Astrocyte (in vitro differentiated cells and primary cell): ENCODE measurements at regions not wholly inside any gene's neighbourhood (a gene's known extent, or its start where the extent isn't known, plus 50 kb on each side); places are given as distances from the start of the nearest gene placed in this dataset.

Experiments
- DNase-seq: peaks from one replicate; pipeline ENCODE4 v3.0.0-alpha.2; 2010; ENCODE audit warnings: low read depth
- FAIRE-seq: peaks from 2 replicates; lab custom pipeline; 2011; peaks lifted over from hg19 to GRCh38; lab: Jason Lieb, UNC
- H2AFZ ChIP-seq: 2 replicates; pipeline ENCODE4 v1.6.0; 2012; ENCODE audit warnings: low read depth, low read length, inconsistent platforms
- H3K27ac ChIP-seq: 2 replicates; pipeline ENCODE4 v1.5.1; 2011; ENCODE audit warnings: low read depth, low read length, inconsistent platforms
- H3K27me3 ChIP-seq: 2 replicates; pipeline ENCODE4 v1.6.0; 2011; ENCODE audit warnings: low read length, inconsistent platforms; ENCODE audit not compliant: insufficient read depth
- H3K36me3 ChIP-seq: 2 replicates; pipeline ENCODE4 v1.5.1; 2011; ENCODE audit warnings: low read length, inconsistent platforms; ENCODE audit not compliant: insufficient read depth
- H3K4me1 ChIP-seq: 2 replicates; pipeline ENCODE4 v1.5.1; 2011; ENCODE audit warnings: low read length, inconsistent platforms; ENCODE audit not compliant: insufficient read depth
- H3K4me2 ChIP-seq: 2 replicates; pipeline ENCODE4 v1.6.0; 2012; ENCODE audit warnings: low read length, inconsistent platforms
- H3K4me3 ChIP-seq: 2 replicates; pipeline ENCODE4 v1.5.1; 2011; ENCODE audit warnings: low read depth, mild to moderate bottlenecking, low read length, inconsistent platforms; ENCODE audit not compliant: insufficient read depth
- H3K79me2 ChIP-seq: 2 replicates; pipeline ENCODE4 v1.6.0; 2012; ENCODE audit warnings: mild to moderate bottlenecking, low read length, inconsistent platforms; ENCODE audit not compliant: insufficient read depth
- H3K9ac ChIP-seq: 2 replicates; pipeline ENCODE4 v1.6.0; 2012; ENCODE audit warnings: mild to moderate bottlenecking, low read length, inconsistent platforms
- H3K9me3 ChIP-seq: 2 replicates; pipeline ENCODE4 v1.5.1; 2012; ENCODE audit warnings: low read depth, mild to moderate bottlenecking, low read length, inconsistent platforms; ENCODE audit not compliant: insufficient read depth
- H4K20me1 ChIP-seq: 2 replicates; pipeline ENCODE4 v1.6.0; 2012; ENCODE audit warnings: low read length, inconsistent platforms; ENCODE audit not compliant: insufficient read depth
- H3K27ac Mint-ChIP-seq: one replicate; pipeline ENCODE4 v1.8.0; 2021; ENCODE audit warnings: mild to moderate bottlenecking, mixed read lengths; ENCODE audit not compliant: unreplicated experiment
- H3K27me3 Mint-ChIP-seq: one replicate; pipeline ENCODE4 v1.8.0; 2021; ENCODE audit warnings: low read depth, mixed read lengths; ENCODE audit not compliant: unreplicated experiment
- H3K36me3 Mint-ChIP-seq: one replicate; pipeline ENCODE4 v1.8.0; 2021; ENCODE audit warnings: low read depth, mixed read lengths; ENCODE audit not compliant: unreplicated experiment
- H3K4me1 Mint-ChIP-seq: one replicate; pipeline ENCODE4 v1.8.0; 2021; ENCODE audit warnings: low read depth, mixed read lengths; ENCODE audit not compliant: unreplicated experiment
- H3K4me3 Mint-ChIP-seq: one replicate; pipeline ENCODE4 v1.8.0; 2021; ENCODE audit warnings: mild to moderate bottlenecking, moderate library complexity, mixed read lengths; ENCODE audit not compliant: unreplicated experiment
- H3K9me3 Mint-ChIP-seq: one replicate; pipeline ENCODE4 v1.8.0; 2021; ENCODE audit warnings: mild to moderate bottlenecking, mixed read lengths; ENCODE audit not compliant: unreplicated experiment
- CTCF ChIP-seq: IDR thresholded peaks from 2 replicates; pipeline ENCODE4 v1.5.1; 2011; ENCODE audit warnings: low read depth, mild to moderate bottlenecking, inconsistent platforms, low read length, moderate library complexity; ENCODE audit not compliant: insufficient read depth
- EZH2 ChIP-seq: IDR thresholded peaks from 2 replicates; pipeline ENCODE4 v1.6.1; 2012; ENCODE audit warnings: mild to moderate bottlenecking, low read length, inconsistent platforms; ENCODE audit not compliant: insufficient read depth

- Mint-ChIP-seq H3K27ac (no peak overlapping the region), H3K9me3 (no peaks in the 10 kb centered on the region), H3K27me3 (peaks cover 8% of the 10 kb centered on the region), H3K36me3 (no peaks in the 10 kb centered on the region), H3K4me1 (peaks cover 15% of the 10 kb centered on the region), H3K4me3 (no peak overlapping the region)
- Histone ChIP-seq H3K4me3 (peak overlapping the region; percentile 41), H3K27ac (peak overlapping the region; percentile 76), H3K79me2 (no peaks in the 10 kb centered on the region), H2AFZ (no peak overlapping the region), H3K36me3 (no peaks in the 10 kb centered on the region), H4K20me1 (no peaks in the 10 kb centered on the region), H3K9ac (peak overlapping the region; percentile 55), H3K27me3 (peaks cover 6% of the 10 kb centered on the region), H3K4me1 (peaks cover 32% of the 10 kb centered on the region), H3K9me3 (no peaks in the 10 kb centered on the region), H3K4me2 (peak overlapping the region; percentile 75)
- FAIRE-seq (no peak), DNase-seq (peak; percentile 44)
- TF ChIP-seq EZH2 (no peak), CTCF (no peak)
These were observed 107.7 kb downstream of the SMIM20 start for GRCh38 chr4:26021417-26022345.

- no peak overlapping the region for H3K4me3 Mint-ChIP-seq
- Histone ChIP-seq H4K20me1 (no peaks in the 10 kb centered on the region), H3K4me2 (peak overlapping the region; percentile 75), H3K36me3 (no peaks in the 10 kb centered on the region), H3K79me2 (no peaks in the 10 kb centered on the region), H3K9me3 (no peaks in the 10 kb centered on the region), H3K4me3 (peak overlapping the region; percentile 41), H3K4me1 (peaks cover 32% of the 10 kb centered on the region), H3K9ac (peak overlapping the region; percentile 55), H2AFZ (no peak overlapping the region), H3K27ac (peak overlapping the region; percentile 76), H3K27me3 (peaks cover 6% of the 10 kb centered on the region)
- peaks cover 13% of the 10 kb centered on the region for H3K27me3 Mint-ChIP-seq
- no peak overlapping the region for H3K27ac Mint-ChIP-seq
- no peaks in the 10 kb centered on the region for H3K36me3 Mint-ChIP-seq
- H3K4me1 Mint-ChIP-seq: peaks cover 15% of the 10 kb centered on the region
- TF ChIP-seq CTCF: no peak
- TF ChIP-seq EZH2: no peak
- DNase-seq: peak; percentile 85
- no peaks in the 10 kb centered on the region for H3K9me3 Mint-ChIP-seq
- no peak for FAIRE-seq
These were observed 108.6 kb downstream of the SMIM20 start for GRCh38 chr4:26022346-26023202.
